Psoas muscle (tissue), 7 donors: ENCODE measurements at regions not wholly inside any gene's neighbourhood (a gene's known extent, or its start where the extent isn't known, plus 50 kb on each side); places are given as distances from the start of the nearest gene placed in this dataset.

ENCODE experiments used
- ATAC-seq, 4 donors: fragments of 200-7000 bp; cut with Tn5 transposase; one replicate each; pipeline ENCODE4 v1.9.1; 2020; ENCODE audit warnings: moderate library complexity in 3 of 4, mild to moderate bottlenecking in 2 of 4
- DNase-seq, 2 donors: peaks; one replicate each; pipeline ENCODE4 v3.0.0-alpha.2; 2020
- H3K27ac ChIP-seq: fragments of 200-600 bp; one replicate; pipeline ENCODE4 v1.8.0; 2022
- H3K27me3 ChIP-seq, 3 donors: fragments of 200-600 bp in 1 of 3; one replicate each; pipeline versions ENCODE4 v1.6.1 to v1.8.0; 2013 to 2022; ENCODE audit warnings: low read length in 2 of 3, mild to moderate bottlenecking in 2 of 3, moderate library complexity in 1 of 3; ENCODE audit not compliant: insufficient read depth in 3 of 3
- H3K36me3 ChIP-seq, 2 donors: fragments of 200-600 bp in 1 of 2; one replicate each; pipeline versions ENCODE4 v1.6.1 to v1.8.0; 2013 to 2022; ENCODE audit warnings: low read depth in 1 of 2, mild to moderate bottlenecking in 1 of 2, moderate library complexity in 1 of 2; ENCODE audit not compliant: insufficient read depth in 1 of 2
- H3K4me1 ChIP-seq: fragments of 200-600 bp; one replicate; pipeline ENCODE4 v1.8.0; 2022
- H3K4me3 ChIP-seq: fragments of 200-600 bp; one replicate; pipeline ENCODE4 v1.8.0; 2022; ENCODE audit warnings: mild to moderate bottlenecking
- H3K9me3 ChIP-seq: fragments of 200-600 bp; one replicate; pipeline ENCODE4 v1.8.0; 2022
- CTCF ChIP-seq: fragments of 200-600 bp; IDR thresholded peaks from one replicate; pipeline ENCODE4 v1.8.0; 2022; ENCODE audit warnings: antibody characterized with exemption
- WGBS, 3 donors: extraction: QIAGEN DNeasy Blood & Tissue Kit; methylation state at CpG; one replicate each; pipeline versions ENCODE4 v1.1.6 to v1.1.7; 2013; 5-methylcytosine and 5-hydroxymethylcytosine counted together
- intact Hi-C, 2 donors: fragments of 100-400 bp; cut with DNase I; formaldehyde crosslinking; loops; one replicate each; pipeline versions ENCODE4 v1.11.0 to v1.14.2; 2022
- donor health status: healthy with polysubstance abuse.
- donor health status: DM: no; HTN: no; CAD: no; lungs with moderate emphysema.
- donor health status: Bipolar disorder and iron deficiency.
- donor health status: healthy.
- donor health status: DM: yes; HTN: yes; CAD: no.
- donor health status: DM: no; HTN: no; CAD: no.
- donor health status: DM: yes; HTN: yes; CAD: no.

GRCh38 chr5:9953691-9954090 is 296.0 kb downstream of the ATPSCKMT start:
- no peak overlapping the region for H3K4me3 ChIP-seq
- intact Hi-C loops: no loop called here
- no peaks in the 10 kb centered on the region for H3K9me3 ChIP-seq
- no peaks in the 10 kb centered on the region for H3K36me3 ChIP-seq
- DNase-seq (no peak), ATAC-seq (no peak)
- no peak overlapping the region for H3K27ac ChIP-seq
- no peak for TF ChIP-seq CTCF
- H3K27me3 ChIP-seq: no peaks in the 10 kb centered on the region
- H3K4me1 ChIP-seq: no peaks in the 10 kb centered on the region
- WGBS, 3 donors: 77 to 89% (median 88%) methylated on average over 2 of the region's 2 CpGs

GRCh38 chr5:9951865-9952516 is 297.7 kb downstream of the ATPSCKMT start:
- Histone ChIP-seq H3K4me3 (no peak overlapping the region), H3K27me3 (no peaks in the 10 kb centered on the region), H3K27ac (no peak overlapping the region), H3K4me1 (no peaks in the 10 kb centered on the region), H3K9me3 (no peaks in the 10 kb centered on the region), H3K36me3 (no peaks in the 10 kb centered on the region)
- intact Hi-C loops: no loop called here
- ATAC-seq (no peak), DNase-seq (no peak)
- TF ChIP-seq CTCF: no peak
- WGBS, 3 donors: 68 to 73% (median 71%) methylated on average over 6 of the region's 6 CpGs

- no peaks in the 10 kb centered on the region for H3K27me3 ChIP-seq
- H3K9me3 ChIP-seq: no peaks in the 10 kb centered on the region
- intact Hi-C loops: no loop called here
- DNase-seq (no peak), ATAC-seq (no peak)
- H3K4me3 ChIP-seq: no peak overlapping the region
- no peaks in the 10 kb centered on the region for H3K4me1 ChIP-seq
- 36 to 51% (median 43%) methylated on average over 5 of the region's 5 CpGs for WGBS, 3 donors
- no peaks in the 10 kb centered on the region for H3K36me3 ChIP-seq
- no peak for TF ChIP-seq CTCF
- H3K27ac ChIP-seq: no peak overlapping the region
These were observed 301.7 kb downstream of the ATPSCKMT start for GRCh38 chr5:9947944-9948343.

GRCh38 chr5:9947225-9947714 is 302.4 kb downstream of the ATPSCKMT start:
- Histone ChIP-seq H3K27ac (no peak overlapping the region), H3K36me3 (no peaks in the 10 kb centered on the region), H3K27me3 (no peaks in the 10 kb centered on the region), H3K4me3 (no peak overlapping the region), H3K4me1 (no peaks in the 10 kb centered on the region), H3K9me3 (no peaks in the 10 kb centered on the region)
- no peak for TF ChIP-seq CTCF
- WGBS, 3 donors: 55 to 66% (median 61%) methylated on average over 6 of the region's 6 CpGs
- DNase-seq (no peak), ATAC-seq (no peak)
- intact Hi-C loops: no loop called here

- peaks cover 0 to 2% (median 0%) of the 10 kb centered on the region in 3 donors for H3K27me3 ChIP-seq
- H3K9me3 ChIP-seq: no peaks in the 10 kb centered on the region
- intact Hi-C loops: loop anchor here in 1 of 2 donors (5.0 kb wide), 1 partner anchor 1015 kb away; no protein-coding TSS in a partner anchor
- no peak for TF ChIP-seq CTCF
- DNase-seq (no peak), ATAC-seq (no peak)
- H3K4me1 ChIP-seq: no peaks in the 10 kb centered on the region
- H3K4me3 ChIP-seq: no peak overlapping the region
- no peaks in the 10 kb centered on the region for H3K36me3 ChIP-seq
- no peak overlapping the region for H3K27ac ChIP-seq
These were observed 302.6 kb upstream of the TAS2R1 start for GRCh38 chr5:9932770-9933169.
